ENCODE measurements at regions not wholly inside any gene's neighbourhood (a gene's known extent, or its start where the extent isn't known, plus 50 kb on each side); places are given as distances from the start of the nearest gene placed in this dataset.

DNA sequence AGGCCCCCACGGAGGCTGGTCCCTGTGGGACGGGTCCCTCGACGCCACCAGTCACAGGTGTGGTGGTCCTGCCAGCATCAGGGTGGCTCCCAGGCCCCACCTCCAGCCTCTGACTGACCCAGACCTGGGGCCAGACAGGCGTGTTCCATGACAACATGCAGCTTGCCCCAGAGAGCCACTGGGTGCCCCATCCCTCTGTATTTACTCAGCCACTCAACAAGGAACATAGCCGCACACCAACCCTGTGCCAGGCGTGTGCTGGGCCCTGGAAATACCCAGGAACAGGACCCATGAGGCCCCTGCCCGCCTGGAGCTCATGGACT is 65.4 kb downstream of the MATN1 start:
- TF ChIP-seq, protein P1, sequence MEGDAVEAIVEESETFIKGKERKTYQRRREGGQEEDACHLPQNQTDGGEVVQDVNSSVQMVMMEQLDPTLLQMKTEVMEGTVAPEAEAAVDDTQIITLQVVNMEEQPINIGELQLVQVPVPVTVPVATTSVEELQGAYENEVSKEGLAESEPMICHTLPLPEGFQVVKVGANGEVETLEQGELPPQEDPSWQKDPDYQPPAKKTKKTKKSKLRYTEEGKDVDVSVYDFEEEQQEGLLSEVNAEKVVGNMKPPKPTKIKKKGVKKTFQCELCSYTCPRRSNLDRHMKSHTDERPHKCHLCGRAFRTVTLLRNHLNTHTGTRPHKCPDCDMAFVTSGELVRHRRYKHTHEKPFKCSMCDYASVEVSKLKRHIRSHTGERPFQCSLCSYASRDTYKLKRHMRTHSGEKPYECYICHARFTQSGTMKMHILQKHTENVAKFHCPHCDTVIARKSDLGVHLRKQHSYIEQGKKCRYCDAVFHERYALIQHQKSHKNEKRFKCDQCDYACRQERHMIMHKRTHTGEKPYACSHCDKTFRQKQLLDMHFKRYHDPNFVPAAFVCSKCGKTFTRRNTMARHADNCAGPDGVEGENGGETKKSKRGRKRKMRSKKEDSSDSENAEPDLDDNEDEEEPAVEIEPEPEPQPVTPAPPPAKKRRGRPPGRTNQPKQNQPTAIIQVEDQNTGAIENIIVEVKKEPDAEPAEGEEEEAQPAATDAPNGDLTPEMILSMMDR (IDR thresholded peaks at IDR 0.05; ENCODE audit: insufficient read depth, low read depth, low read length) = no peak
- TF ChIP-seq EZH2 (IDR thresholded peaks at IDR 0.05; ENCODE audit: insufficient read depth, low read length) = no peak
